ENCODE measurements at regions not wholly inside any gene's neighbourhood (a gene's known extent, or its start where the extent isn't known, plus 50 kb on each side); places are given as distances from the start of the nearest gene placed in this dataset.
"Not testable (repeated sequence)": the region's sequence is repeated elsewhere in the genome, so short reads cannot be mapped to it uniquely, and the experiment has no call there.

- no peak for DNase-seq (ENCODE audit: low read depth, low spot score)
Observed at GRCh38 chr2:38483776-38484501, 106.9 kb upstream of the ATL2 start.

GRCh38 chr2:38482710-38483109, 105.6 kb upstream of the ATL2 start:
- not testable (repeated sequence) for DNase-seq (ENCODE audit: low read depth, low spot score)

GRCh38 chr2:38480617-38481016, 103.5 kb upstream of the ATL2 start:
- DNase-seq (ENCODE audit: low read depth, low spot score) = no peak

GRCh38 chr2:38477006-38477405, 99.9 kb upstream of the ATL2 start:
- DNase-seq (ENCODE audit: low read depth, low spot score) = no peak

GRCh38 chr2:38475567-38475881, 98.5 kb upstream of the ATL2 start:
- DNase-seq (ENCODE audit: low read depth, low spot score) = no peak

- DNase-seq (ENCODE audit: low read depth, low spot score) = no peak
Observed at GRCh38 chr2:38474715-38475566, 97.9 kb upstream of the ATL2 start.

GRCh38 chr2:38474021-38474456, 97.0 kb upstream of the ATL2 start:
- DNase-seq (ENCODE audit: low read depth, low spot score) = no peak

GRCh38 chr2:38473333-38474005, 96.4 kb upstream of the ATL2 start:
- DNase-seq (ENCODE audit: low read depth, low spot score) = no peak

GRCh38 chr2:38470115-38470514, 93.0 kb upstream of the ATL2 start:
- no peak for DNase-seq (ENCODE audit: low read depth, low spot score)

GRCh38 chr2:38467768-38468455, 90.8 kb upstream of the ATL2 start:
- DNase-seq (ENCODE audit: low read depth, low spot score) = no peak

- no peak for DNase-seq (ENCODE audit: low read depth, low spot score)
Observed at GRCh38 chr2:38466876-38467767, 90.0 kb upstream of the ATL2 start.

GRCh38 chr2:38466409-38466808, 89.3 kb upstream of the ATL2 start:
- DNase-seq (ENCODE audit: low read depth, low spot score) = no peak

- no peak for DNase-seq (ENCODE audit: low read depth, low spot score)
Observed at GRCh38 chr2:38465789-38466127, 88.7 kb upstream of the ATL2 start.

GRCh38 chr2:38464971-38465788, 88.1 kb upstream of the ATL2 start:
- DNase-seq (ENCODE audit: low read depth, low spot score) = no peak

GRCh38 chr2:38463752-38464151, 86.7 kb upstream of the ATL2 start:
- DNase-seq (ENCODE audit: low read depth, low spot score) = no peak

- no peak for DNase-seq (ENCODE audit: low read depth, low spot score)
Observed at GRCh38 chr2:38462121-38462661, 85.1 kb upstream of the ATL2 start.

GRCh38 chr2:38461470-38461869, 84.4 kb upstream of the ATL2 start:
- DNase-seq (ENCODE audit: low read depth, low spot score) = no peak

- DNase-seq (ENCODE audit: low read depth, low spot score) = no peak
Observed at GRCh38 chr2:38460313-38460712, 83.2 kb upstream of the ATL2 start.

- no peak for DNase-seq (ENCODE audit: low read depth, low spot score)
Observed at GRCh38 chr2:38454081-38454480, 77.0 kb upstream of the ATL2 start.

- not testable (repeated sequence) for DNase-seq (ENCODE audit: low read depth, low spot score)
Observed at GRCh38 chr2:38451778-38452177, 74.7 kb upstream of the ATL2 start.
